H9 (cell line): ENCODE measurements at regions not wholly inside any gene's neighbourhood (a gene's known extent, or its start where the extent isn't known, plus 50 kb on each side); places are given as distances from the start of the nearest gene placed in this dataset.

Experiments
- DNase-seq: peaks from one replicate; pipeline ENCODE4 v3.0.0-alpha.2; 2017
- H2AFZ ChIP-seq: one replicate; pipeline ENCODE4 v1.6.1; 2013; ENCODE audit warnings: mild to moderate bottlenecking, low read length, control low read depth, moderate library complexity
- H2AK5ac ChIP-seq: 2 replicates; pipeline ENCODE4 v1.6.1; 2013; ENCODE audit warnings: low read length, control low read depth, mixed read lengths; ENCODE audit not compliant: insufficient read length
- H2BK120ac ChIP-seq: one replicate; pipeline ENCODE4 v1.6.1; 2013; ENCODE audit warnings: low read depth, mild to moderate bottlenecking, low read length, control low read depth, inconsistent platforms; ENCODE audit not compliant: poor library complexity, severe bottlenecking
- H2BK12ac ChIP-seq: 2 replicates; pipeline ENCODE4 v1.6.1; 2013; ENCODE audit warnings: low read length, control low read depth, mixed read lengths, low read depth; ENCODE audit not compliant: insufficient read length
- H2BK15ac ChIP-seq: 2 replicates; pipeline ENCODE4 v1.6.1; 2013; ENCODE audit warnings: low read depth, low read length, control low read depth
- H2BK20ac ChIP-seq: one replicate; pipeline ENCODE4 v1.6.1; 2013; ENCODE audit warnings: low read depth, mild to moderate bottlenecking, low read length, control low read depth, inconsistent platforms; ENCODE audit not compliant: poor library complexity, severe bottlenecking
- H2BK5ac ChIP-seq: 2 replicates; pipeline ENCODE4 v1.6.1; 2013; ENCODE audit warnings: low read length, control low read depth, mixed read lengths; ENCODE audit not compliant: insufficient read length
- H3K14ac ChIP-seq: 2 replicates; pipeline ENCODE4 v1.6.1; 2013; ENCODE audit warnings: low read length, control low read depth; ENCODE audit not compliant: insufficient read depth
- H3K18ac ChIP-seq: 2 replicates; pipeline ENCODE4 v1.6.1; 2013; ENCODE audit warnings: low read depth, mild to moderate bottlenecking, mixed read lengths, low read length, control low read depth; ENCODE audit not compliant: insufficient read length
- H3K23ac ChIP-seq: 2 replicates; pipeline ENCODE4 v1.6.1; 2013; ENCODE audit warnings: low read length, control low read depth, mixed read lengths, low read depth; ENCODE audit not compliant: insufficient read length
- H3K23me2 ChIP-seq: 2 replicates; pipeline ENCODE4 v1.6.1; 2013; ENCODE audit warnings: low read depth, mild to moderate bottlenecking, mixed read lengths, low read length, control low read depth; ENCODE audit not compliant: insufficient read length, poor library complexity, severe bottlenecking
- H3K27ac ChIP-seq: 2 replicates; pipeline ENCODE4 v1.5.1; 2013; ENCODE audit warnings: low read length, control low read depth, mixed read lengths, low read depth; ENCODE audit not compliant: insufficient read length
- H3K27me3 ChIP-seq: 2 replicates; pipeline ENCODE4 v1.6.1; 2013; ENCODE audit warnings: low read length, control low read depth, inconsistent platforms; ENCODE audit not compliant: insufficient read depth
- H3K4ac ChIP-seq: 2 replicates; pipeline ENCODE4 v1.6.1; 2013; ENCODE audit warnings: low read depth, mild to moderate bottlenecking, control low read depth, inconsistent platforms, low read length, moderate library complexity
- H3K4me1 ChIP-seq: 2 replicates; pipeline ENCODE4 v1.6.1; 2013; ENCODE audit warnings: low read length, control low read depth, inconsistent platforms; ENCODE audit not compliant: insufficient read depth
- H3K4me2 ChIP-seq: 2 replicates; pipeline ENCODE4 v1.6.1; 2013; ENCODE audit warnings: low read length, control low read depth, mixed read lengths; ENCODE audit not compliant: insufficient read length, insufficient read depth
- H3K56ac ChIP-seq: 2 replicates; pipeline ENCODE4 v1.6.1; 2013; ENCODE audit warnings: low read depth, mild to moderate bottlenecking, mixed read lengths, low read length, control low read depth; ENCODE audit not compliant: insufficient read length
- H3K79me1 ChIP-seq: 2 replicates; pipeline ENCODE4 v1.6.1; 2013; ENCODE audit warnings: low read depth, mild to moderate bottlenecking, moderate library complexity, low read length, control low read depth, inconsistent platforms; ENCODE audit not compliant: insufficient read depth, poor library complexity, severe bottlenecking
- H3K79me2 ChIP-seq: 2 replicates; pipeline ENCODE4 v1.6.1; 2013; ENCODE audit warnings: low read length, control low read depth, inconsistent platforms; ENCODE audit not compliant: insufficient read depth
- H3K9ac ChIP-seq: 2 replicates; pipeline ENCODE4 v1.6.1; 2013; ENCODE audit warnings: low read length, control low read depth, mixed read lengths; ENCODE audit not compliant: insufficient read length; ENCODE audit errors: extremely low read depth
- H3K9me3 ChIP-seq: one replicate; pipeline ENCODE4 v1.6.1; 2013; ENCODE audit warnings: low read depth, low read length, inconsistent platforms; ENCODE audit not compliant: control insufficient read depth
- H3T11ph ChIP-seq: one replicate; pipeline ENCODE4 v1.6.1; 2013; ENCODE audit warnings: mild to moderate bottlenecking, low read length, control low read depth, inconsistent platforms
- H4K20me1 ChIP-seq: one replicate; pipeline ENCODE4 v1.6.1; 2013; ENCODE audit not compliant: control insufficient read depth, insufficient read length, insufficient read depth
- H4K5ac ChIP-seq: 2 replicates; pipeline ENCODE4 v1.6.1; 2013; ENCODE audit warnings: low read depth, mild to moderate bottlenecking, mixed read lengths, low read length, control low read depth; ENCODE audit not compliant: insufficient read length
- H4K8ac ChIP-seq: replicated peaks from 2 replicates; pipeline ENCODE4 v1.6.1; 2013; ENCODE audit warnings: low read length, control low read depth, mixed read lengths, low read depth; ENCODE audit not compliant: insufficient read length
- H4K91ac ChIP-seq: 2 replicates; pipeline ENCODE4 v1.6.1; 2013; ENCODE audit warnings: low read depth, mild to moderate bottlenecking, moderate library complexity, mixed read lengths, low read length, control low read depth; ENCODE audit not compliant: insufficient read length
- H3K27ac Mint-ChIP-seq, 3 experiments: 2 replicates in 2 of 3; 3 replicates in 1 of 3; pipeline ENCODE4 v1.8.0; 2020 to 2021; ENCODE audit warnings: mixed read lengths in 3 of 3, mild to moderate bottlenecking in 1 of 3, moderate library complexity in 1 of 3
- H3K27me3 Mint-ChIP-seq: 2 replicates; pipeline ENCODE4 v1.8.0; 2021; ENCODE audit warnings: low read depth, mild to moderate bottlenecking, moderate library complexity, mixed read lengths
- H3K36me3 Mint-ChIP-seq, 3 experiments: 2 replicates in 2 of 3; 3 replicates in 1 of 3; pipeline ENCODE4 v1.8.0; 2020 to 2021; ENCODE audit warnings: low read depth in 3 of 3, mixed read lengths in 3 of 3; ENCODE audit not compliant: insufficient read depth in 1 of 3
- H3K4me1 Mint-ChIP-seq, 2 experiments: 2 replicates each; pipeline ENCODE4 v1.8.0; 2020; ENCODE audit warnings: mixed read lengths in 2 of 2
- H3K4me3 Mint-ChIP-seq, 2 experiments: 2 replicates in 1 of 2; 3 replicates in 1 of 2; pipeline ENCODE4 v1.8.0; 2020 to 2021; ENCODE audit warnings: mild to moderate bottlenecking in 2 of 2, mixed read lengths in 2 of 2, moderate library complexity in 1 of 2
- H3K9me3 Mint-ChIP-seq, 2 experiments: 2 replicates in 1 of 2; 3 replicates in 1 of 2; pipeline ENCODE4 v1.8.0; 2020; ENCODE audit warnings: mild to moderate bottlenecking in 2 of 2, mixed read lengths in 2 of 2, moderate library complexity in 1 of 2
- WGBS: extraction: QIAGEN DNeasy Blood & Tissue Kit; methylation state at CpG from one replicate; pipeline ENCODE4 v1.1.7; 2013; ENCODE audit warnings: missing lambda C conversion rate, low lambda C conversion rate, mixed read lengths; ENCODE audit not compliant: insufficient read length; ENCODE audit errors: extremely low coverage; 5-methylcytosine and 5-hydroxymethylcytosine counted together
- TF ChIP-seq, protein P1 (sequence below): fragments of 200-600 bp; sonication (generic); conservative IDR thresholded peaks from 3 replicates; pipeline ENCODE4 v1.8.0; 2021; ENCODE audit warnings: antibody characterized with exemption, mild to moderate bottlenecking

- Histone ChIP-seq H4K8ac (no peak overlapping the region), H3K27ac (no peak overlapping the region), H3K79me1 (no peaks in the 10 kb centered on the region), H3K56ac (no peak overlapping the region), H3K9ac (no peak overlapping the region), H2BK20ac (no peak overlapping the region), H3K4ac (no peak overlapping the region), H3K27me3 (no peaks in the 10 kb centered on the region), H2AFZ (no peak overlapping the region), H3K18ac (no peak overlapping the region), H3K14ac (no peak overlapping the region; the same call in 1 of the 2 replicates), H2BK120ac (no peak overlapping the region), H2BK15ac (no peak overlapping the region), H4K20me1 (peaks cover 4% of the 10 kb centered on the region), H2AK5ac (no peak overlapping the region), H3K79me2 (no peaks in the 10 kb centered on the region), H2BK12ac (no peak overlapping the region), H3K4me2 (no peak overlapping the region), H3K23ac (no peak overlapping the region), H4K91ac (no peak overlapping the region), H3K9me3 (no peaks in the 10 kb centered on the region), H3K4me1 (no peaks in the 10 kb centered on the region), H2BK5ac (no peak overlapping the region), H3T11ph (no peak overlapping the region), H4K5ac (no peak overlapping the region), H3K23me2 (peaks cover 4% of the 10 kb centered on the region)
- whole genome bisulfite sequencing, result no CpG with 5 or more reads among the region's 15 CpGs
- peaks cover 9 to 17% of the 10 kb centered on the region in 2 experiments for H3K4me1 Mint-ChIP-seq
- TF ChIP-seq, protein P1, sequence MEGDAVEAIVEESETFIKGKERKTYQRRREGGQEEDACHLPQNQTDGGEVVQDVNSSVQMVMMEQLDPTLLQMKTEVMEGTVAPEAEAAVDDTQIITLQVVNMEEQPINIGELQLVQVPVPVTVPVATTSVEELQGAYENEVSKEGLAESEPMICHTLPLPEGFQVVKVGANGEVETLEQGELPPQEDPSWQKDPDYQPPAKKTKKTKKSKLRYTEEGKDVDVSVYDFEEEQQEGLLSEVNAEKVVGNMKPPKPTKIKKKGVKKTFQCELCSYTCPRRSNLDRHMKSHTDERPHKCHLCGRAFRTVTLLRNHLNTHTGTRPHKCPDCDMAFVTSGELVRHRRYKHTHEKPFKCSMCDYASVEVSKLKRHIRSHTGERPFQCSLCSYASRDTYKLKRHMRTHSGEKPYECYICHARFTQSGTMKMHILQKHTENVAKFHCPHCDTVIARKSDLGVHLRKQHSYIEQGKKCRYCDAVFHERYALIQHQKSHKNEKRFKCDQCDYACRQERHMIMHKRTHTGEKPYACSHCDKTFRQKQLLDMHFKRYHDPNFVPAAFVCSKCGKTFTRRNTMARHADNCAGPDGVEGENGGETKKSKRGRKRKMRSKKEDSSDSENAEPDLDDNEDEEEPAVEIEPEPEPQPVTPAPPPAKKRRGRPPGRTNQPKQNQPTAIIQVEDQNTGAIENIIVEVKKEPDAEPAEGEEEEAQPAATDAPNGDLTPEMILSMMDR, result no peak
- peaks cover 2% of the 10 kb centered on the region; the same call in 1 of the 2 replicates for H3K27me3 Mint-ChIP-seq
- no peak overlapping the region for H3K27ac Mint-ChIP-seq
- DNase-seq, result no peak
- no peaks in the 10 kb centered on the region for H3K36me3 Mint-ChIP-seq
- peaks cover 0 to 5% of the 10 kb centered on the region in 2 experiments; a peak in 2 of 5 replicates for H3K9me3 Mint-ChIP-seq
- H3K4me3 Mint-ChIP-seq, result no peak overlapping the region
Measured at GRCh38 chr18:79589601-79590091, 90.0 kb upstream of the CTDP1 start.
